Stimulated activated CD4-positive, alpha-beta T cell treated with anti-CD3 and anti-CD28 coated beads, Interleukin-2, amount 100 ng/mL, for 24 hours (primary cell): ENCODE measurements at regions not wholly inside any gene's neighbourhood (a gene's known extent, or its start where the extent isn't known, plus 50 kb on each side); places are given as distances from the start of the nearest gene placed in this dataset.
"Not testable (repeated sequence)": the region's sequence is repeated elsewhere in the genome, so short reads cannot be mapped to it uniquely, and the experiment has no call there.

Experiments
- DNase-seq, 2 donors: peaks; one replicate each; pipeline ENCODE4 v3.0.0-alpha.2; 2020

DNA sequence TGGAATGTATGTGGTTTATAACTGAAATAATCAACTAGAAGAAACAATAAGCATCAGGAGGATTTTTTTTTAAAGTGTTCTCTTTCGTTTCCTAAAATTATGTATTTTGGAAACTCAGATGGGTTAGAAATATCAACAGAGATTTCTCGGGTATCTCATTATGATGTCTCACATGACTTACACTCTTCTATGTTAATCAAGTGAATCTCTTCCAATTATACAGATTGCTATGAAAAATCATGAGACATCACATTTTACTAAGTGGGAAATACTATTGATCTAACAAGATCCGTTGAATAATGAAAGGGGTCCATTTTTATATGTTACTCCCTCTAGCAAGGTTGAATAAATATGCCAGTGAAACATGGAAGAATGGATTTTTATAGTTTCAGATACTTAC lies 54.7 kb upstream of the NRIP1 start:
- no peak for DNase-seq

DNA sequence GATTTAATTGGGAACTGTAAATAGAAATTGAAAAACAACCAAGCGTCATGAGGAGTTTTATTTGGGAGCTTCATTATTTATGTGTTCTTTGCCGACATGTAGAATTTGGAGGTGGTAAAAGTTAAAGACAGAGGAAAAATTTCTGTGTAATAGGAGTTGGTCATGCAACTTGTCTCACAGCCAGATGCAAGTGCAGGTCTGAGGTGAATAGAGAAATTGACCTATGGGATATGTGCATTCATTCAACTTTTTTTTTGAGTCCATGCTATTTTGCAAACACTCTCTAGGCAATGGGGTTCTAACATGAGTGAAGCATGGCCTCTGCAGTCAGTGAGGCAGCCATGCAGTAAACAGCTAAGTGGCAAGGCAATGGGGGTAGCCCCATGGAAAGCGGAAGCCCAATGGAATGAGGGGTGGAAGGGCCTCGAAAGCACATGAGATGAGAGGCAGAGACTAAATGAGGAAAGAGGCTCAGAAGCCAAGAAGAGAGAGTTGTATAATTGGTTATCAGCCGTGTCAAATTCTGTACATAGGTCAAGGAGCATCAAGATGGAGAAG lies 56.4 kb upstream of the NRIP1 start:
- no peak for DNase-seq

DNA sequence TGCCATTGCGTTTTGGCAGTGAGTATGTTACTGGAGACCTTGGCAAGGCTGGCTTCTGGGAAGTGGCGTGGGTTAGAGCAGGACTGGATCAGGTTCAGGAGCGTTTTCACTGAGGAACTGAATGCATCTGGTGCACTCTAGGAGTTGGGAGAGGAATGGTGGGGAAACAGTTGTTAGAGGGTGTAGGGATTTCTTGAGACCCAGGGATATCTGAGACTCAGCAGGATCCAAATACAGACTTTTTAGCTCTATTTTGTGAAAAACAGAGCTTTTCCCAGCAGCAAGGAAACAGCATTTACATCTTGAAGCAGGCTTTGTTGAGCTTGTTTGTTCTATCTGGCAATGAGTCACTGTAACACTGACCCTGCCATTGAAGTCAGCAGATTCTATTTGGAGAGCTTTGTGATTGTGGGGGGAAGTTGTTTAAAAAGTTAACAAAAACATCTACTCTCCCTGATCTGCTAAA lies 56.9 kb upstream of the NRIP1 start:
- no peak for DNase-seq

DNA sequence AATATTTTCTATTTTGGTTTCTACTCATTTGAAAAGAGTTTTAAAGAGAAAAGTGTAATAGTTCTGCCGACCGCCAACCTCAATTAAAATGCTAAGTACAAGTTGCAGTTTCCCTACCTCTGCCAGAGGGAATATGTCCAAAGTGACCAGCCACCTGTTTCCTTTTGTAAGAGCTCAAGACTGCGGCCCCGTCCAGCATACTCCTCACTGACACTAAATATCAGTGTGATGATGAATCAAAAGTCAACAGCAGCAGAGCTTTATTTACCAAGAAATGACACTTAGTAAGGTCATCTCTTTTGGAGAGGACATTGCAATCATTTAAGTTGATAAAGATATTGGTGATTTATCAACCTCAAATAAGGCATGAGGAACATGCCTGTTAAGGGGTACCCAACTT lies 57.4 kb upstream of the NRIP1 start:
- DNase-seq: no peak

DNA sequence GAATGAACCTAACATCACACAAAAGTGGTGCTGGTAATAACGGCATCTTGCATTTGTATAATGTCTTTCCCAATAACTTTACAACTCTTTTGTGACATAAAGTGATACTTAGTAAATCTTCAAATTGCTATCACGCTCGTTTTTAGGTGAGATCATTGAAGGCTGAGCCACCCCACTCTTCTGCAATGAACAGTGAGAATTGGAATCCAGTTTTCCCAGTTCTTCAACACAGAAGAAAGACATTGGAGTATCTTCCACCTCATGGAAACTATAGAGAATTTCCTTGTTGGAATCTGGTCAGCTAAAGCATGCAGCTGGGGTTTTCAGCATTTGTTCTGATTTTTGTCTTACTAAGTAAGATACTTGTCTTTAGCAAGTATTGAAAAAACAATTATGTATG lies 59.9 kb upstream of the NRIP1 start:
- DNase-seq: no peak

DNA sequence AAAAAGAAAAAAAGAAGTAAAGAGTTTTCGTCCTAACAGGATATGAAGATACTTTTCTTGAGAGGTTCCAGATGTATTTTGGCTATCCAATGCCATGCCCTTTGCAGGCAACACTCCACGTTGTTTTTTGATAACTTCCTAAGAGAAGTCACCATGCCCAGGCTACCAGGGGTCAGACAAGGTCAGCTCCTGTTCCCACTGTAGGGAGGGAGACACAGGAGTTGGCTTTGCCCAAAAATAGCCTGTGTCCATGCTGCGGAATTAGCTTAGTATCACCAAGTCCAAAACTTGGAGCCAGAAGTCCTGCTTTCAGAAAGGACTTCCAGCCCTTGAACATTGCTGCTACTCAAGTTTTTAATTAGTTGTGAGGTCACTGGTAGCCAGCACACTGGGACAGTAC lies 62.1 kb upstream of the NRIP1 start:
- DNase-seq: no peak

DNA sequence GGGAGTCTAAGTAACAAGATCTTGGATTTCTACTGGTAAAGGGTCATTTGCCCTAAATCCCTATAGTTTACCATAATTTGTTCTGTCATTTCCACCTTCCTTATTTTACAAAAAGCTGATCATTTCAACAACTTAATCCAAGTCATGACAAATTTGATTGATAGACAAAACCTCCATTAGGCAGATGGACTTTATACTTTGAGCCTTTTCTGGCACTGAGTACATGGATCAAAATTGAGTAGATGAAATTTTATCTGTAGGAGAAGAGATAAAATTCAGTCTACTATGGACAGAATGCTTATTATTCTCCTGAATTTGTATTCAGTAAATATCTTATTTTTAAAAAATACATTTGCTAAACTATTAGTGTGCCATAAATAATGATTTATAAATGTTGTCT lies 62.6 kb upstream of the NRIP1 start:
- DNase-seq: no peak

DNA sequence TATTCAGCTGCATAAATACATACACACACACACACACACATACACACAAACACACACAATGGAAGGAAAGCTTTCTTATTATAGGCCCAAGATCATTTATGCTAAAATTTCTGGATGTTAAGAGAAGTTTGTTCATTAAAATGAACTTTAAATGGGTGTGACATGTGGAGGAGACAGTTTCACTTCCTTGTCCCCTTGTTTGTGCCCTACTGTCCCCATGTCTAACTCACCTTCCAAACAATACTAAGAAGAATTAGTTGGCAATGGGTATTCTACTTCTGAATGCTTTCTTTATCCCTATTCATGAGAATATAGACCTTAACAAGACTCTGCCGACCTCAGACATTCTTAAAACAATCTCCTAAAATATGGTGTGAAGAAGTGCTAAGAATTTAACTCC lies 63.5 kb upstream of the NRIP1 start:
- DNase-seq: no peak

DNA sequence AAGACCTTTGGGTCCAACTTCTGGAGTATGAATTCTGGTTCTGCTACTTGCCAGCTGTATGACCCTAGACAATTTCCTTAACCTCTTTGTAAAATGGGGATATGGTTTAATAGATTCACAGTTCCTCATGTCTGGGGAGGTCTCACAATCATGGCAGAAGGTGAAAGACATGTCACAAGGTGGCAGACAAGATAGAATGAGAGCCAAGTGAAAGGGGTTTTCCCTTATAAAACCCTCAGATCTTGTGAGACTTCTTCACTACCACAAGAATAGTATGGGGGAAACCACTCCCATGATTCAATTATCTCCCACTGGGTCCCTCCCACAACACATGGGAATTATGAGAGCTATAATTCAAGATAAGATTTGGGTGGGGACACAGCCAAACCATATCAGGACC lies 63.9 kb upstream of the NRIP1 start:
- DNase-seq: not testable (repeated sequence)

DNA sequence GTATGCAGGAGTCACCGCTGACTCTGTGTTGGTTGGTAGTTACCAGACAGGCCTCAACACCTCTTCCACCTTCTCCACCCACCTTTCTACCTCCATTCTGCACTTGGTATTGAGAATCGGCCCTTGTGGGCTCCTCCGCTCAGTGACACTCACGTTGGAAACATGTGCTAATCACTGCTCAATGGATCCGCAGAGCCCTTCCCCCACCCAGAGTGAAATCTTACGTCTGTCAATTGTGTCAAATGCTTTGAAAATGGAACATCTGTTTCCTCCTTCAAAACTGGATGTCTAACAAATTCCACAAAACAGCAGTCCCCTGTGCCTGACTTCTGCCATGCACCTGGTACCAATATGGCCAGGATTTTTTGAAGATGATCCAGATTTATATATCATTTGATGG lies 65.5 kb upstream of the NRIP1 start:
- no peak for DNase-seq

DNA sequence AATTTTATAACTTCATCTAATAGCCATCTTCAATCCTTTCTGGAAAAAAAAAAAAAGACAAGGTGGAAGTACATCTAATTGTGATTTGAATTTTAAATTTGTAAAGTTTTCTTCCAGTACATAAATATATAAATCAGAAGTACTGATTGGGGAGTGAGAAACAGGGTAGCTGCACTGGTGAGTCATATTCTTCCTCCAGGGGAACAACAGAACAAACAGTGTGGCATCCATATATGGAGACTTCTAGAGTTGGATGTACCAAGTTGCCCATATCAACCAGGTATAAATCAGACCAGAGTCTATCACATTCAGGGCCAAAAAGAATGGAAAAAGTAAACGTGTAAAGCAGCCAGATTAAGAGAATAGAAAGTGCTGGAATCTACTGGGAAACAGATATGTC lies 66.0 kb upstream of the NRIP1 start:
- DNase-seq: no peak

DNA sequence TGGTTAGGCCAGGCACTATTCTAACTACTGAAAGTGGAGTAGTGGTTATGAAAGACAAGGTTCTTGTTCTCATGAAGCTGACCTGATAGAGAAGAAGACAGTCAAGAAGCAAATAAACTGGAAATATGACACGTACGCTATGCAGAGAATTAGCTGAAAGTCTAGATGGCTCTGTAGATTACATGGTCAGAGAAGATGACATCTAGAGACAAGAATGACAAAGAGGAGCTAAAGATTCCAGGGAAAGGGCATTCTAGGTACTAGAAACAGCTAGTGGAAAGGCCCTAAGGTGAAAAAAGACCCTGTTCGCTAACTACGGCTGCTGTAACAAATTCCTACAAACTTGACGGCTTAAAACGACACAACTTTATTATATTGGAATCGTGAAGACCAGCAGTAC lies 68.0 kb upstream of the NRIP1 start:
- DNase-seq: no peak

DNA sequence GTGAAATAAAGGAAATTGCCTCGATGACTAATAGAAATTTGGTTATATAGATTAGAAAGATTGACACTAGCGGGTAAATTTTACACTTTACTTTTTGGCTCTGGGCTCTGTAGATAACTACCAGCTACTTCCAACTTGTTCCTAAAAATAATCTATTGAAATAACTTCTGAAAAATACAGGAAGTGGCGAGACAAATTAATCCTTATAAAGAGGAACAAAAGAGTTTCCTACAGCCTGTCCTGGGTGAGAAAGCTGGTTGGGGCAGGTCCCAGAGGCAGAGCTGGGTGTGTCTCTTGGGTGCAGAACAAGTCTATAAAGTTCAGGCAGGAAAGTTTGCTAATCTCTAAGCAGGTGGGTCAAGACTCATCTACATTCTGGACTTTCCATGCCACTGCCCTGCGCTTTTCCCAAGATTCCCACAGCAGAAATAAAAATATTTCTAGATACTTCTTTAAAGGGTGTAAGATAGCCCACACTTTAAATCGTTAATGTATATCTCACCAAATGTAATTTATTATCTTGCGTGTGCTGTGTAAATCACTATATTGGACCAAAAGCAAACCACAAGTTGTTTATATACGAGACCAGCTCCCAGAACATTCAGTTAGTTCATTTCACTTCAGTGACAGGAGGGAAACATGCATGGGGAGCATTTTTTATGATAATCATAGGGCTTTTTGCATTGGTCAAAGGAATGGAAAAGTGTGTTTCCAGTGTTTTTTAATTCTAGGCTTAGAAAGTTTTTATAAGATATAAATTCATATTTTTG lies 70.1 kb upstream of the NRIP1 start:
- DNase-seq: no peak

DNA sequence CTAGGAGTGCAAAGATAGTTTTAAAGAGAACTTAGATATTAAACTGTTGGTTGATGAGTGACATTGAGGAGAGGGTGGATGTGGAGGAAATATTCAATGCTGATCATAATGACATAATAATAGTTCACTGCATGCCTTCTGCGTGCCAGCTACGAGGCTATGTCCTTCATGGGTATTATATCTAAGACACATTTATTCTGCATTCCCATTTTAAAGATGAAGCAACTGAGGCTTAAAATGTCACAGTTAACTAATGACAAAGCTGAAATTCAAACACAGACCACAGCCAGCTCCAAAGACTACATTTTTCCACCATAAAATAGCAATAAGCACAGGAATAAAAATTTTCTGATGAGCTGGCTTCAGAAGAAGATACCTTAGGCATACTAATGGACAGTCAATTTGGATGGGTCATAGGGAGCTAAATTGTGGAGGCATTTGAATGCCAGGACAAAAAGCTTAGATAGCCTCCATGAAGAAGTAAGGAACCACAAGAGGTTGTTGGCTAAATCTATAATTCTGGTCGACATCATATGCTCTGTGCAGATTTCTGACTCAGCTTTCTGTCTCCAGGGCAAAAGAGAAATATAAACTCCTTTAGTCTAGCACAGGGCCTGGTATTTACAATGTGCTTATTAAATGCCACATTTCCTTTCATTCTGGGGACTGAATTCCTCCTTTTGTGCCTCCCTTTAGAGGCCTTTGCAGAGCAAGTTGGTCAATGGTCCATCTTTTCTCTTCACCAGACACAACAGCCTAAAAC lies 71.2 kb upstream of the NRIP1 start:
- DNase-seq: no peak

DNA sequence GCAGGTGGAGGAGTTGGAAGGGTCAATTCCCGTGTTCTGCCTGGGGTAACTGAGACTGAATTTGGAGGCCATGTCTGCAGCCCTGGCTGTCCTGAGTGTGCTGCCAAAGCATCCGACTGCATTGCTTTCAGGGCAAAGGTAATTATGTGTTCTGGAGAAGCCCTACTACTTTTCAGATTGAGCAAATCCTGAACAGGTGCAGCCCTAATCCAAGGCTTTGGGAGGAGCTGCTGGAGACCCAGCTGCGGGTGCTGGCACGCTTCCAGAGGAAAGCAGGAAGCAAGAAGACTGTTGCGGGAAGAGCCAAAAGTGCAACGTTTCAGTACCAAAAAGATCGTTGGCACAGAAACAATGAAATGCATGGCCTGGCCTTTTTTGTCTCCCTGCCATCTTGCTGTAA lies 73.7 kb upstream of the NRIP1 start:
- no peak for DNase-seq

DNA sequence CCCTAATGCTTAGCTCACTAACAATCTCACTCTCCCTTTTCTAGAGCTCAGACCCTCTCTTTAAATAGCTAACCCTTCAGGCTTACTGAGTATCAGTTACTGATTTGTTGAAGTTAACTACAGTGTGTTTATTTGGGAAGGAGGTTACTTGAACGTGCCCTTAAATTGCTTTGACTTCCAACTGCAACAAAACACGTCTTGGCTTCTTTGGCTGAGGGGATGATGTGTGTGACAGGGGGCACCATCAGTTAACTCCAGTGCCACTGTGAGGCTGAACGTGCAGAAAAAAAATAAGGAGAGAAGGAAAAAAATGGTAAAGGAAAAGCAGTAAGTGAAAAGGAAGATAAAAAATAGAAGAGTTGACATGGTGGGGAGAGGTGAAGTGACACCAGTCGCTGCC lies 75.1 kb upstream of the NRIP1 start:
- no peak for DNase-seq

DNA sequence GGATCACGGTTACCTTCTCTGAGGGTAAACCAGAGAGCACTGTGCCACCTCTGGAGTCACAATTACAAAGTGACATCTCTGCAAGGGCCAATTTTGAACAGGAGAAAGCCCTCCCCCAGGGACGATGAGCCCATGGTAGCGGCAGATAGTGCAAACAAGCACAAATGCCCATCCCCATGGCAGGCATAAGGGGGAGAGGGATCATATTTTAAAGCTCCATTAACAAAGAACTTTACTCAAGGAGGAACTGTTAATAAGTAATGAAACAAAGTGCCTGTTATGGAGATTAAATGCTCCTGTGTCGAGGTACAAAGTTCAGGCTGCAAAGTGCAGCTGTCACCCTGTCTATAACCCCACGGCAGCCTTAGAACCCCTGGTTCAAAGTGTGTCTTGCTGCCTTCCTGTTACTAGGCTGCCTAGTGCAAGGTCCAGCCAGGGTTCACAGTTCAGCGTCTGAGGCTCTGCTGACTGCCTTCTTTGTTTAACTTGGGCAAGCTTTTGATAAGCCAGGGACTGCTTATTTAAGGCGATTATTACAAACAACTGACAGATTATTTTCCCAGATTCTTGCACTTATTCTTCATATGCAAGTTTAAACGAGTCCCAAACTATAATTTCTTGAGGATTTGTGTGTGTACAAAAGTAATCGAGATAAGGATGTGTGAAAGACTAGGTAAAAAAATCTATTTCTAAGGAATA lies 75.7 kb upstream of the NRIP1 start:
- no peak for DNase-seq

DNA sequence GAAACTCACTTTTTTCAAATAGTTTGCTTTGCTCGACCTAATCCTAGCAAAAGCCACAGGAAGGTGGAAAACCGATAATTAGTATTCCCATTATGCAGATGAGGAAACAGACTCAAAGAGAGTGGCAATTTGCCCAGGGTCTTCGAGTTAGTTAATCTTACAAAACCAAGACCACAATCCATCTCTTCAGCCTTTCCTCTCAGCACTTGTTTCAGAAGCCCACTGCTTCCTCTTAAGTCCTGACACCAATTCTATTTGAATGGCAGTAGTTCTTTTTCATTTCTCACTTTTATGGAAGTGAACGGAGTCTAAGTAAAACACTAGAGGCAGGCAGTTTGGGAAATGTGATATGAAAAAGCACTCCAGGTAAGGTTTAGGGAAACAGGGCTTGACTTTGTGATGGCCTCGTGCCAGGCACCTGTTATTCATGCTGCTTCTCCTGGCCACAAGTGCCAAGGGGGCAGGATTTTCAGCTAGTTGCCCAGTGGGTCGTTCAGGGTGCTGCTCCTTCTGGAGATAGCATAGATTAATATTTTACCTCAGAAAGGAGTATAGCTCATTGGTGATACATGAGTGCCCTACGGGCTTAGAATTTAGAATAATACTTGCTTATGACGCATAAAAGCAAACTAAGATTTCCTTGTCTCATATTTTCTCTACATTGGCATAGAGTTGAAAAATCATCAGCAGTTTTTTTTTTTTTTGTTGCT lies 76.6 kb upstream of the NRIP1 start:
- DNase-seq: no peak

DNA sequence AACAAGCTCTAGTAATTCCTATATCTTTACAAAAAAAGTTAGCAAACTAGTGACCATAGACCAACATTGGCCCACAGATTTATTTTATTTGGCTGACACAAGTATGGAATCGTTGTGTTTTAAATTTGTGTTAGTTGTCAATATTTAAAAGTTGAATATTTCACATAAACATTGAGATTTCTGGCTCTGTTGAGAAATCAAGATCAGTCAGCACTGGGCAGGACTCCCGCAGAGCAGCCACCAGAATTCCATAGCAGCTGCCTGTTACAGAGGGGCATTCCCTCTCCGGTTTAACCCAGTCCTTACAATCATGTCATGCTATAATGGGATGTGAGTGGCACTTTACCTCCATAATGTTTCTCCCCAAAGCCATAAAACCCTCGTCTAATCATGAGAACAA lies 79.2 kb upstream of the NRIP1 start:
- DNase-seq: no peak

DNA sequence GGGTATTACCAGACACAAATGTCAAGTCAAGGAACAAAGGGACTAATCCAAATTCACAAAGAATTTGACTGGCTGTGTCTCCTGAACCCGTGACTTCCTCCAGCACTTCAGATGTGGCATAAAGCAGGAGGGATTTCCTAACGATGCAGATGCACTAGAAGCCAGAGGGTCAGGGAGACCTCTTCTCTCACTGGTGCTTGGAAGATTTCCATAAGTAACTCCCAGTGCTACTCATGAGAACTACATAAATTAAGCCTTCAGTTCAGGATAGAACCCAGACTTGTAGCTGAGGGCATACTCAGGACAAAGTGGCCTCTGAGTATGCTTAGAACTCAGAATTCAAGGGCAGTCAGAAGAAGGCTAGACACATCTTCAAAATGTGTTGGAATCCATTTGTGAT lies 83.6 kb upstream of the NRIP1 start:
- no peak for DNase-seq

DNA sequence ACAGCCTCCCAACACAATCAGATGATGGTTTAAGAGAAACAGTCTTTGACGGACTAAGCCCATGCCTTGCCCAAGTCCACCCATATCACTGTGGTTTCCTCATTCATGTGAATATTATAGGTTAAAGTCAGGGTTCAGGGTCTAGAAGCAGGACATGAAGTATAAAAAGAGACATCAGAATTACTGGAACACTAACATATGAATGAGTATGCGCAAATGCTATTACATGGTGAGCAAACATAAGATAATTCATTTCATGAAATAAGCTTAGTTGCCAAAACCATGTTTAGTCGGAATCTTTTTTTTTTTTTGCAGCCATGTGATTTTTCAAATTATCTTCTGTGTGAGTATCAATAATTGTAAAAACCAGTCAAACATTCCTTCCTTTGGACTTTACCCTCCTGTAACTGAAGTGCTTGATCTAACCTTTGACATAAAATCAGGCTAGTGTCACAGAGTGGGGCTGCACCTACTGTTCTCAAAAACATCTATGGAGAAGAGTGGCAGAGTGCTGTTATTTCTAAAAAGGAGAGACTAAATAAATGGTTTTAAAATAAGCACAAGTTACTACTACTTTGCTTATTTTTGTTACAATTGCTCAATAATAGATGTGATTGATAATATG lies 84.9 kb upstream of the NRIP1 start:
- DNase-seq: no peak

DNA sequence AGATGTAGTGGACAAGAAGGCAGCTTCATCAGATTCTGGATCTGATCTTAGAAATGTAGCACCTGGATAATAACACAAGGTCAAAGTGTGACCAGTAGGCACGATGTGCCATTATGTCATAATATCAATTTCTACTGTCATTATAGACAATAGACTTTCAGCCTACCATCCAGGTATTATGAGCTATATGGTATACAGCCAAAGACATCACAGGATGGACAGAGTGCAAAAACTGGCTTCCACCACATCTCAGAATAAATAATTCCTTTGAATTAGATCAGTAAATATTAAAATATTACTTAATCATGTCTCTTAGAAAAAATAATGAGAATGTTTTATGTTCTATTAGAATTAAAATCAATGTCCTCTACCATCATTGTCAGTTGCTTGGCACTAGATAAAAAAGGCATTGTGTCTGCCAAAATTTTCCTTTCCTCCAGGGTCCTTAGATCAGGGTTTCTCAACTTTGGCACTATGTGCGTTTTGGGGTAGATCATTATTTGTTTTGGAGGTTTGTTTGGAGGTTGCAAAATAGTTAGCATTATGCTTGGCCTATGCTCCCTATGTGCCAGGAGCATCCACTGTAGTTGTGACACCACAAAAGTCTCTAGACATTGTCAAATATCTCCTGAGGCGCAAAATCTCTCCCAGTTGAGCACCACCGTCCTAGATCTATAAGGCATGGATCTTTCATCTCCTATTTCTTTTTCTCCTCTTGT lies 86.7 kb upstream of the NRIP1 start:
- no peak for DNase-seq
